Lower leg skin (tissue), 3 donors: ENCODE measurements at regions not wholly inside any gene's neighbourhood (a gene's known extent, or its start where the extent isn't known, plus 50 kb on each side); places are given as distances from the start of the nearest gene placed in this dataset.

ENCODE experiments used
- POLR2A ChIP-seq, 2 donors: fragments of 450-650 bp; IDR thresholded peaks; one replicate each; pipeline ENCODE4 v1.6.1; 2016 to 2017; ENCODE audit warnings: antibody characterized with exemption in 2 of 2, mild to moderate bottlenecking in 1 of 2, moderate library complexity in 1 of 2
- TF ChIP-seq, protein P1 (sequence below), 3 donors: fragments of 450-650 bp; IDR thresholded peaks; one replicate each; pipeline ENCODE4 v1.5.1; 2016; ENCODE audit warnings: antibody characterized with exemption in 3 of 3, mild to moderate bottlenecking in 3 of 3, moderate library complexity in 2 of 3

DNA sequence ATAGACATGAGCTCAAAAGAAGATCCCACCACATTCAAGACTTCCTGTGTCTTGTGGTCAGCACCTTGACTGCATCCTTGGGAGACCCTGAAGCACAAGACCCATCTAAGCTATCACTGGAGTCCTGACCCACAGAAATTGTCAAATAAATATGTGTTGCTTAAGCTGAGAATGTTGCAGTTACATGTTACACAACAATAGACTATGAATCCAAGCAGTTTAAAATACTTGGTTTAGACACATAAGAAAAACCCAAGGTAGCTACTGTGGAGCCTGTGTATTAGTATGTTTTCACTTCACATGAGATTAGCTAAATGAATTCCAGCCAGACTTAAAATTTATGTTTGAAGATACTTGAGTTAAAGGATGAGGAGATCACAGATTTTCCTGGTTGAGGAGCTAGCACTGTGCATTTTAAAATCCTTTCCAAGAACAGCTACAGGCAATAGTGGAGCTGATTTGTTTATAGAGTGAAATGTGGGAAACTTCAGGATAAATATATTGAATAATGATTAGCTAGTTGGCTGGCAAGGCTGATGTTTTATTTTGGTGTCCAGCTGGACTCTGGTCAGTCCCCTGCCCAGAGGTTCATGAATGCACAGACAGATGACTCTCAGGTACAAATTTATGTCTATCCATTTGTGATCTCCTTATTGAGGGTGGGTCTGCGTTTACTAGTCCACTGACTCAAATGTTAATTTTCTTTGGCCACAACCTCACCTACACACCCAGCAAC is 1527.7 kb downstream of the NLGN4Y start:
- TF ChIP-seq POLR2A (IDR thresholded peaks at IDR 0.05) = no peak
- TF ChIP-seq, protein P1, sequence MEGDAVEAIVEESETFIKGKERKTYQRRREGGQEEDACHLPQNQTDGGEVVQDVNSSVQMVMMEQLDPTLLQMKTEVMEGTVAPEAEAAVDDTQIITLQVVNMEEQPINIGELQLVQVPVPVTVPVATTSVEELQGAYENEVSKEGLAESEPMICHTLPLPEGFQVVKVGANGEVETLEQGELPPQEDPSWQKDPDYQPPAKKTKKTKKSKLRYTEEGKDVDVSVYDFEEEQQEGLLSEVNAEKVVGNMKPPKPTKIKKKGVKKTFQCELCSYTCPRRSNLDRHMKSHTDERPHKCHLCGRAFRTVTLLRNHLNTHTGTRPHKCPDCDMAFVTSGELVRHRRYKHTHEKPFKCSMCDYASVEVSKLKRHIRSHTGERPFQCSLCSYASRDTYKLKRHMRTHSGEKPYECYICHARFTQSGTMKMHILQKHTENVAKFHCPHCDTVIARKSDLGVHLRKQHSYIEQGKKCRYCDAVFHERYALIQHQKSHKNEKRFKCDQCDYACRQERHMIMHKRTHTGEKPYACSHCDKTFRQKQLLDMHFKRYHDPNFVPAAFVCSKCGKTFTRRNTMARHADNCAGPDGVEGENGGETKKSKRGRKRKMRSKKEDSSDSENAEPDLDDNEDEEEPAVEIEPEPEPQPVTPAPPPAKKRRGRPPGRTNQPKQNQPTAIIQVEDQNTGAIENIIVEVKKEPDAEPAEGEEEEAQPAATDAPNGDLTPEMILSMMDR (IDR thresholded peaks at IDR 0.05) = no peak
